ENCODE measurements at regions not wholly inside any gene's neighbourhood (a gene's known extent, or its start where the extent isn't known, plus 50 kb on each side); places are given as distances from the start of the nearest gene placed in this dataset.

GRCh38 chr9:130781569-130781968 is 53.5 kb upstream of the ABL1 start:
- DNase-seq (ENCODE audit: low read depth in 2 of 2), result no peak

DNA sequence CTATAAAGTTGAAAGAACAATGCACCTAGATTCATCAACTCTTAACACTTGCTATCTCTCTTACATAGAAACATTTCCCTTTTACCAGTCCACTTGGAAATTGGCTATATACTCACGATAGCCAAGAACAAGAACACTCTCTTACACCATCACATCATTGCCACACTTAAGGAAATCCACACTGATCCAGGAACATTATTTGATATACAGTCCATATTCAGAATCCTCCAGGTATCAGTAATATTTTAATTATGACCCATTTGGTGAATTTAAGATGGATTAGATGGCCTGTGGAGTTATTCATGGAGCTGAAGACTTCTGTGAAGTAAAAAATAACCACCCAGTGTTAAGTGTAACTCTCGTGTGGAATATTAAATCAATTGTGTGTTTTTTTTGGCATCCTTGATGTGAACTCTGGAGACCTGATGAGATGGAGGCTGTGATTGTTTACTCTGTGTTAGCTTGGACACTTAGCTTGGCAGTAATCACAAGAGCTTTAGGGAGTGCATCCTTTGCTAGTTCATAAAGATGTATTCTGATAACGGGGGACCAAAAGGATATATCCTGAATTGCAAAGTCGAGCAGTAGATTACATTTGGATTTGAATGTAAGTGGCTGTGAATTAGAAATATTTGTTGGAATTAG is 52.0 kb upstream of the ABL1 start:
- DNase-seq (ENCODE audit: low read depth in 2 of 2), result no peak

DNA sequence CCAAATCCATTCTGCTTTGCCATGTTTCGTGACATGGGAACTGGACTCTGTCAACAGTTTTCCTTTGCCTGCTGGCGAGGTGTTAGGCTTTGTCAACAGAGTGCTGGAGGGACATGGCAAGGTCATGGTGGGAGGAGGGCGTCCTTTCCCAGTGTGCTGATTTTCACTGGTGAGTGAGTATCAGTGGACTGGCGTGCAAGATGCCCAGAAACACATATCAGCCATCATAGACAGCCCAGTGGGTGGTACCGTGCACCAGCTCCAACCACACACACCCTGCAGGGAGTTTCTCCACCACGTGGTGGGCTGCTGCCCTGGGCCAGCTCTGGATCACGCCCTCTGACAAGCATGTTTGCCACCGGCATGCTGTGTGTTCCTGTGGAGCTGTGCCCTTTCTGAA is 50.0 kb upstream of the ABL1 start:
- no peak for DNase-seq (ENCODE audit: low read depth in 2 of 2)

Measured in fibroblast of skin of left biceps (primary cell).